ENCODE measurements at regions not wholly inside any gene's neighbourhood (a gene's known extent, or its start where the extent isn't known, plus 50 kb on each side); places are given as distances from the start of the nearest gene placed in this dataset.

DNA sequence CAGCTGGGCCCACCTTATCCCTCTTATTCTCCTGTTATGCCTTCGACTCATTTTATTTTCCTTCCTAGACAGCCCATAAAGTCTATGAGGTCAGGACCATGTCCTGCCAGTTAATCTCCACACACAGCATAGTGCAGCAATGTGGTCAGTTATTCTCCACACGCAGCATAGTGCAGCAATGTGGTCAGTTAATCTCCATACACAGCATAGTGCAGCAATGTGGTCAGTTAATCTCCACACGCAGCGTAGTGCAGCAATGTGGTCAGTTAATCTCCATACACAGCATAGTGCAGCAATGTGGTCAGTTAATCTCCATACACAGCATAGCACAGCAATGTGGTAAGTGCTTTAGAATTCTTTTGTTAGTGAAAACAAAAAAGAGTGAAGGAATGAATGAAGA is 77.8 kb downstream of the TEX36 start:
- H3K4me3 Mint-ChIP-seq: no peak overlapping the region
- Histone ChIP-seq H3K27me3 (no peaks in the 10 kb centered on the region), H3K4me1 (no peaks in the 10 kb centered on the region), H3K4me3 (no peak overlapping the region), H3K27ac (no peak overlapping the region), H2AFZ (replicated peaks) (no peak overlapping the region), H3K9me3 (ENCODE audit: low read depth) (no peaks in the 10 kb centered on the region), H3F3A (ENCODE audit: low read depth) (no peaks in the 10 kb centered on the region), H3K9ac (no peak overlapping the region), H4K20me1 (ENCODE audit: low read depth) (no peaks in the 10 kb centered on the region), H3K79me2 (ENCODE audit: low read depth) (no peaks in the 10 kb centered on the region), H3K36me3 (no peaks in the 10 kb centered on the region), H3K4me2 (no peak overlapping the region)
- DNase-seq (ENCODE audit: low spot score): no peak
- H3K4me1 Mint-ChIP-seq: peaks cover 2% of the 10 kb centered on the region
- H3K9me3 Mint-ChIP-seq: peaks cover 4% of the 10 kb centered on the region
- H3K27me3 Mint-ChIP-seq (ENCODE audit: insufficient read depth, low read depth): peaks cover 5% of the 10 kb centered on the region
- no peak for TF ChIP-seq EZH2phosphoT487 (IDR thresholded peaks at IDR 0.05)
- no peak for TF ChIP-seq EZH2 (IDR thresholded peaks at IDR 0.05)
- TF ChIP-seq, protein P1, sequence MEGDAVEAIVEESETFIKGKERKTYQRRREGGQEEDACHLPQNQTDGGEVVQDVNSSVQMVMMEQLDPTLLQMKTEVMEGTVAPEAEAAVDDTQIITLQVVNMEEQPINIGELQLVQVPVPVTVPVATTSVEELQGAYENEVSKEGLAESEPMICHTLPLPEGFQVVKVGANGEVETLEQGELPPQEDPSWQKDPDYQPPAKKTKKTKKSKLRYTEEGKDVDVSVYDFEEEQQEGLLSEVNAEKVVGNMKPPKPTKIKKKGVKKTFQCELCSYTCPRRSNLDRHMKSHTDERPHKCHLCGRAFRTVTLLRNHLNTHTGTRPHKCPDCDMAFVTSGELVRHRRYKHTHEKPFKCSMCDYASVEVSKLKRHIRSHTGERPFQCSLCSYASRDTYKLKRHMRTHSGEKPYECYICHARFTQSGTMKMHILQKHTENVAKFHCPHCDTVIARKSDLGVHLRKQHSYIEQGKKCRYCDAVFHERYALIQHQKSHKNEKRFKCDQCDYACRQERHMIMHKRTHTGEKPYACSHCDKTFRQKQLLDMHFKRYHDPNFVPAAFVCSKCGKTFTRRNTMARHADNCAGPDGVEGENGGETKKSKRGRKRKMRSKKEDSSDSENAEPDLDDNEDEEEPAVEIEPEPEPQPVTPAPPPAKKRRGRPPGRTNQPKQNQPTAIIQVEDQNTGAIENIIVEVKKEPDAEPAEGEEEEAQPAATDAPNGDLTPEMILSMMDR (IDR thresholded peaks at IDR 0.05): no peak
- no peaks in the 10 kb centered on the region for H3K36me3 Mint-ChIP-seq
- H3K27ac Mint-ChIP-seq: no peak overlapping the region

DNA sequence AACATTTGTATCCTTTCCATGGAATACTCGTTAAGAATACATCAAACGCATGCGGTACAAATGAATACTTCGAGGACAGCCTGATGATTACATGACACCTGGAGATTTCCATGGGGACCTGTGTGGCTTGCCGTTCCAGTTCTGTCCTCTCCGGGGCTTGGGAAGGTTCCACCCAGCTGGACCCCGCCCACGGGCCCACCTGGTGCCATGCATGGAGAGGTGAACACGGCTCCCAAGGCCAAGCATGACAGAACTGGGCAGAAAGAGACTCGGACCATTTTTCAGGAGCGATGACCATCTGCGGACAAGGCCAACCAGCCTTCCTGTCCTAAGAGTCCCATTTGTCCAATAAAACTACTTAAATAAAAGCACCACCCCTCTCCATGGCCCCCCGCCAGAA is 80.1 kb downstream of the TEX36 start:
- Mint-ChIP-seq H3K27me3 (ENCODE audit: insufficient read depth, low read depth) (peaks cover 6% of the 10 kb centered on the region), H3K27ac (no peak overlapping the region), H3K4me3 (no peak overlapping the region), H3K4me1 (peaks cover 2% of the 10 kb centered on the region), H3K9me3 (peaks cover 4% of the 10 kb centered on the region), H3K36me3 (no peaks in the 10 kb centered on the region)
- Histone ChIP-seq H3K36me3 (no peaks in the 10 kb centered on the region), H3K4me1 (no peaks in the 10 kb centered on the region), H3F3A (ENCODE audit: low read depth) (no peaks in the 10 kb centered on the region), H3K9me3 (ENCODE audit: low read depth) (no peaks in the 10 kb centered on the region), H3K27me3 (no peaks in the 10 kb centered on the region), H3K4me3 (no peak overlapping the region), H3K79me2 (ENCODE audit: low read depth) (no peaks in the 10 kb centered on the region), H4K20me1 (ENCODE audit: low read depth) (no peaks in the 10 kb centered on the region), H3K4me2 (no peak overlapping the region), H2AFZ (replicated peaks) (no peak overlapping the region), H3K9ac (no peak overlapping the region), H3K27ac (no peak overlapping the region)
- TF ChIP-seq, protein P1 (IDR thresholded peaks at IDR 0.05): no peak
- TF ChIP-seq EZH2 (IDR thresholded peaks at IDR 0.05) (no peak), EZH2phosphoT487 (IDR thresholded peaks at IDR 0.05) (no peak)
- no peak for DNase-seq (ENCODE audit: low spot score)

DNA sequence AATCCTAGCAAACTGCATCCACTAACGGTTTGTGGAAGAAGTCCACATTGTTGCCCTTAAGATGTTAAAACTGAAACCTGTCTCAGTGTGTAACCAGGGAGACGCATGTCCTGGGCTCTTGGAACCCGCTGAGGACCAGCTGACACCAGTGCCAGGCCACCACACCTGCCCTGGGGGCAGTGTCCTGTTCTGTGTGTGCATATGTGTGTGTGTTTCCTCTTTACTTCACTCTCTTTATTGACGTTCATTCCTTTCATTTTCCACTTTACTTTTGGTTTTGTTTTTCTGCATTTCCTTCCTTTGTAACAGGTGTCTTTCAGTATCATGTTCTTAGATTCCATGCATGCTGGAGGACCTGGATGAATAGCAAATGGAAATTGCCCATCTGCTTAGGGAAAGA is 83.8 kb downstream of the TEX36 start:
- Histone ChIP-seq H3K4me1 (no peaks in the 10 kb centered on the region), H3F3A (ENCODE audit: low read depth) (no peaks in the 10 kb centered on the region), H3K4me2 (no peak overlapping the region), H3K79me2 (ENCODE audit: low read depth) (no peaks in the 10 kb centered on the region), H3K4me3 (no peak overlapping the region), H3K36me3 (no peaks in the 10 kb centered on the region), H3K9me3 (ENCODE audit: low read depth) (no peaks in the 10 kb centered on the region), H3K9ac (no peak overlapping the region), H3K27ac (no peak overlapping the region), H2AFZ (replicated peaks) (no peak overlapping the region), H4K20me1 (ENCODE audit: low read depth) (no peaks in the 10 kb centered on the region), H3K27me3 (no peaks in the 10 kb centered on the region)
- Mint-ChIP-seq H3K36me3 (no peaks in the 10 kb centered on the region), H3K4me3 (no peak overlapping the region), H3K27me3 (ENCODE audit: insufficient read depth, low read depth) (peaks cover 5% of the 10 kb centered on the region), H3K4me1 (no peaks in the 10 kb centered on the region), H3K9me3 (peaks cover 9% of the 10 kb centered on the region), H3K27ac (no peak overlapping the region)
- no peak for DNase-seq (ENCODE audit: low spot score)
- TF ChIP-seq, protein P1 (IDR thresholded peaks at IDR 0.05): no peak
- no peak for TF ChIP-seq EZH2 (IDR thresholded peaks at IDR 0.05)
- no peak for TF ChIP-seq EZH2phosphoT487 (IDR thresholded peaks at IDR 0.05)

Data from neural progenitor cell (in vitro differentiated cells).